Pons (tissue), 1 donor: ENCODE measurements at regions not wholly inside any gene's neighbourhood (a gene's known extent, or its start where the extent isn't known, plus 50 kb on each side); places are given as distances from the start of the nearest gene placed in this dataset.
"Not testable (repeated sequence)": the region's sequence is repeated elsewhere in the genome, so short reads cannot be mapped to it uniquely, and the experiment has no call there.

Source experiments
- DNase-seq: peaks from one replicate; pipeline ENCODE4 v3.0.0-alpha.2; 2016; ENCODE audit warnings: low spot score

DNA sequence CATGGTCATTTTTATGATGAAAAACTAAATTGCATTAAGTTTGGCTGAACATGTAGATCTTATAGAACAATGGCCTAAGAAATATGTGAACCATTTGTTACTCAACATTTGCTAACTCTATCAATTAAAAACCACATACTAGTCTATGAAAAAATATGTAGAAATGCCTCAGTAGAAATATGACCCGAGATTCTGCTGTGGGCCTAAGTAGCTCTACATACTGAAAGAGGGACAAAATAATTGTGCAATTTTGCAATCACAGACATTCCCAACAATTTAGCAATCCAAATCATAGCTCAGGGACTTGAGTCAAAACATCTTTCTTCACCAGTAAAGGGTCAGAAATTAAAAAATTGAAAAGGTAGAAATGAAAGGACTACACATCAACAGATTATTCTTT is 619.0 kb downstream of the FRK start:
- DNase-seq = no peak

DNA sequence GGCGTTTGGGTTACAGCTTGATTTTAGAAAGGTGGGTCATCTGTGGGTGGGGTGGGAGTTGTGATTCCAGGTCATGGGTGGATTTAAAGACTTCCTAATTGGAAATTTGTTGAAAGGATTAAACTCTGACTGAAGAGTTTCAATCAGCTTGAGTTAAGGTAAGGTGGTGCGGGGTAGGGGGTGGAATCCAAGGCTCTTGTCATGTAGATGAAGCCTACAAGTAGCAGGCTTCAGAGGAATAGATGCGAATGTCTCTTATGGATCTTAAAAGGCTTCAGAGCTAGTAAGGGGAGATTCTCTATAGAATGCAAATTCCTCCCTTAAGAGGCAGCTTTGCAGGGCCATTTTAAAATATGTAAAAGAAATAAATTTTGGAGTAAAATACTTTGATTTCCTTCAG is 645.3 kb downstream of the FRK start:
- no peak for DNase-seq

DNA sequence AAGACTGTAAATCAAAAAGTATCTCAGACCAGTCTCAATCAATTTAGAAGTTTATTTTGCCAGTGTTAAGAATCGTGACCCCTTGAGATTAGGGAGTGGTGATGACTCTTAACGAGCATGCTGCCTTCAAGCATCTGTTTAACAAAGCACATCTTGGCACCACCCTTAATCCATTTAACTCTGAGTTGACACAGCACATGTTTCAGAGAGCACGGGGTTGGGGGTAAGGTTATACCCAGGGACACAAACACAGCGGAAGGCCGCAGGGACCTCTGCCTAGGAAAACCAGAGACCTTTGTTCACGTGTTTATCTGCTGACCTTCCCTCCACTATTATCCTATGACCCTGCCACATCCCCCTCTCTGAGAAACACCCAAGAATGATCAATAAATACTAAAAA is 645.8 kb downstream of the FRK start:
- DNase-seq = not testable (repeated sequence)

DNA sequence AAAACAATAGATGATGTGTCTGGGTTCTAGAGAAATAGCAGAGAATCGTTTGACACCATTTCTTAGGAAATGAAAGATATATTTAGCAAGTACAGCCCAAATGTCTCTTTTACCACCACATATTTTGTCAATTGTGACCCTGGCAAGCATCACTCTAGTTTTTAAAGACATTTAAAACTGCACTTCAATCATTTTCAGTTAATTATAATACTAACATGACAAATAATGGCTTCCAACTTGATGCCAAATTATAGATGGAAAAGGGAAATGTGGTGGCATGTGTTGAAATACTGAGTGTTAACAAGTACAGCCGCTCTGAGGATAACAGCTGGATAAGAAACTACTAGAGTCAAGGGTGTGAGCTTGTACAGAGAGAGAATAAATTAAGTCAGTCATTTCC is 648.9 kb downstream of the FRK start:
- DNase-seq = no peak

- DNase-seq = no peak
Observed at GRCh38 chr6:115404446-115404845, 656.2 kb downstream of the FRK start.

DNA sequence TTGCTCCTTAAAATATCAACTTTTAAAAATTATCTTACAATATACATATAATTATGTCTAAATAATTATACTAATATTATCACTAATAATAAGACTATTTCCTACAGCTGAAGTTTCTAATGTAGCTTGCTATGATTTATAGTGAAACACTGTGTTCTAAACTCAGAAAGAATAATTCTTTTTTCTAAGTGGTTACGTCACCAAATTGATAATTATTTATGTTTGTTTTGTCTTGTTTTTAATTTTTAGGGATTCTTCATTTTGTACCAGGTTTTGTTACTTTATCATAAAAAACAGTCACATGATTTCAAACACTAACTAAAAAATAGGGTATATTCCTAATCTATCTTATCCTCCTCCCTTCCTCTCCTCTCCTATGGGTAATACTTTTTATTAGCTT is 662.1 kb downstream of the FRK start:
- DNase-seq = no peak

DNA sequence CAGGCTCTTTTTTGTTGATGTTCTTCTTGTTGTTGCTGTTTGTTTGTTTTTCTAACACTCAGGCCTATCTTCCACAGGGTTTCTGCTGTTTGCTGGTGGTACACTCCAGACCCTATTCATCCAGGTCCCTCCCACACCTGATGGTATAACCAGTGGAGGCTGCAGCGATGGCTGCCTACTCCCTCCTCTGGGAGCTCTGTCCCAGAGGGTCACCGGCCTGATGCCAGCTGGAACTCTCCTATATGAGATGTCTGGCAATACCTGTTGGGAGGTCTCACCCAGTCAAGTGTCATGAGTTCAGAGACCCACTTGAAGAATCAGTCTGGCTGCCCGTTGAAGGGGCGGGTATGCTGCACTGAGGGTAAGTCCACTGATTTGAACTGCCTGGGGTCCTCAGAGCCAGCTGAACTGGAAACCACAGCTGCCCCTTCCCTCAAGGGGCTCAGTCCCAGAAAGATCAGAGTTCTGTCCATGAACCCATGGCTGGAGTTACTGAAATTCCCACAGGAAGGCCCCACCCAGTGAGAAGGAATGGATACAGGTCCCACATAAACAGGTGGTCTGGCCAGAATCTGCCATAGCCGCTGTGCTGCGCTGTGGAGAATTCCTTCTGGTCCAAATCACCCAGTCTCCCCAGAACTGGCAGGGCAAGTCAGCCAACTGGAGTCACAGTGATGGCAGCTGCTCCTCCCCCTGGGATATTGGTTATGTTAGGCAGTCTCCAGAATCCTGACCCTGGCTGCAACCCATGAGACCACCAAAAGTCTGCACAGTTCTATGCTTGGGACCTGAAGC is 664.4 kb downstream of the FRK start:
- no peak for DNase-seq

DNA sequence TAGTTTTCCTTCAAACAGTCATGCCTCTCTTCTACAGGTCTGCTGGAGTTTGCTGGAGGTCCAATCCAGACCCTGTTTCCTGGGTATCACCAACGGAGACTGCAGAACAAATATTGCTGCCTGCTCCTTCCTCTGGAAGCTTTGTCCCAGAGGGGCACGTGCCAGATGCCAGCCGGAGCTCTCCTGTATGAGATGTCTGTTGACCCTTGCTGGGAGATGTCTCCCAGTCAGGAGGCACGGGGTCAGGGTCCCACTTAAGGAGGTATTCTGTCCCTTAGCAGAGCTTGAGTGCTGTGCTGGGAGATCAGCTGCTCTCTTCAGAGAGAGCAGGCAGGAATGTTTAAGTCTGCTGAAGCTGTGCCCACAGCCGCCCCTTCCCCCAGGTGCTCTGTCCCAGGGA is 666.9 kb downstream of the FRK start:
- DNase-seq = no peak

GRCh38 chr6:115370202-115370601 is 690.5 kb downstream of the FRK start:
- no peak for DNase-seq

DNA sequence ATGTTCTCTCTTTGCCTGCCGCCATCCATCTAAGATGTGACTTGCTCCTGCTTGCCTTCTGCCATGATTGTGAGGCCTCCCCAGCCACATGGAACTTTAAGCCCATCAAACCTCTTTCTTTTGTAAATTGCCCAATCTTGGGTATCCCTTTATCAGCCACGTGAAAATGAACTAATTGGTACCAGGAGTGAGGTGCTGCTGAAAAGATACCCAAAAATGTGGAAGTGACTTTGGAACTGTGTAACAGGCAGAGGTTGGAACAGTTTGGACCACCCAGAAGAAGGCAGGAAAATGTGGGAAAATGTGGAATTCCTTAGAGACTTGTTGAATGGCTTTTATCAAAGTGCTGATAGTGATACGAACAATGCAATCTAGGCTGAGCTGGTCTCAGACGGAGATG is 694.9 kb downstream of the FRK start:
- no peak for DNase-seq

- no peak for DNase-seq
Observed at GRCh38 chr6:115363379-115363778, 697.3 kb downstream of the FRK start.

DNA sequence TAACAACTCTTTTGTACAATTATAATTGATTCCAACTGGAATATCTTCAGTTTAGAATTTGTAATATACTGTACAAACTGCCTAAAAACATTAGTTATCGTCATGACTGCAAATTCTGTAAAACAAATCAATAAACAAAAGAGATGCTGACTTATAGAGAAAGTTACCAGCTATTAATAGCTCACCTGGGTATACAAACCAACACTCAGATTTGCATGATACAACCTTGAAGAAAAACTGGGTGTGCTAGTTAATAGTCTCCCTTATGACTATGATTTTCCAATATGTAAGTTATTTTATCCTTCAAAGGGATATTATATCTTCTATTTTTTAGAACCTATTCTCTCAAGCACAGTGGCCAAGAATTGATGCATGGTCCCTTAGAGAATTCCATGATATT is 698.5 kb downstream of the FRK start:
- no peak for DNase-seq

GRCh38 chr6:115360602-115361325 is 699.9 kb downstream of the FRK start:
- DNase-seq = no peak

DNA sequence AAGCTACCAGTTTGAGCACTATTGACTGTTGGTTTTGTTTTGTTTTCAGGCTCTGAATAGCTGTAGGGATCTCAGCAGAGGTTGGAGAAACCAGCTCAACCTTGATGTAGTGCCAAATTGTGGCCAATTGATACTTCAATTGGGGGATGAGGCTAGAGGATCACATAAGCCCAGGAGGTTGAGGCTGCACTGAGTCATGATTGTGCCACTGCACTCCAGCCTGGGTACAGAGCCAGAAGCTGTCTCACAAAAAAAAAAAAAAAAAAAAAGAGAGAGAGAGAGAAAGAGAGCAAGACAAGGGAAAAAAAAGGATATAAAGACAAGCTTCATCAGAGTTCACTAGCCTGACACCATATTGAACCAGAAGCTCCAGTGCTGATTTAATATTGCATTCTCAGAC is 702.1 kb downstream of the FRK start:
- no peak for DNase-seq

GRCh38 chr6:115356371-115356770 is 704.3 kb downstream of the FRK start:
- no peak for DNase-seq

DNA sequence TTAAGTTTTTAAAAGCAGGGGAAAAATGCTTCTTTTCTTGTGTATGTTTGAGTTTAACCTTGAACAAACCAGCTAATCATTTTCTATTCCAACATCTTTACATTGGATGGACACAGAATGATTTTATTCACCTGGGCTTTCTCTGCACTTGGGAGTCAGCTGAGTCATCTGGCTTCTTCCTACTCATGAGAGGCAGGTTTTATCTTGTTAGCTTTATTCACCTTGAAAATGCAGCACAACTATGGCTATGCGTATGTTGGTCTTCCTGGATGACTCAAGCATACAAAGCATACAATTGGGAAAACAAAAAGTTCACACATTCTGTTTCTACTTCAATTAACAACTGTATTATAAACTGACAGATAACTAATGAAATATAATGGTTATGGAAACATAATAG is 737.7 kb downstream of the FRK start:
- DNase-seq = peak; percentile 1

- DNase-seq = no peak
Observed at GRCh38 chr6:115319823-115320222, 740.9 kb downstream of the FRK start.

DNA sequence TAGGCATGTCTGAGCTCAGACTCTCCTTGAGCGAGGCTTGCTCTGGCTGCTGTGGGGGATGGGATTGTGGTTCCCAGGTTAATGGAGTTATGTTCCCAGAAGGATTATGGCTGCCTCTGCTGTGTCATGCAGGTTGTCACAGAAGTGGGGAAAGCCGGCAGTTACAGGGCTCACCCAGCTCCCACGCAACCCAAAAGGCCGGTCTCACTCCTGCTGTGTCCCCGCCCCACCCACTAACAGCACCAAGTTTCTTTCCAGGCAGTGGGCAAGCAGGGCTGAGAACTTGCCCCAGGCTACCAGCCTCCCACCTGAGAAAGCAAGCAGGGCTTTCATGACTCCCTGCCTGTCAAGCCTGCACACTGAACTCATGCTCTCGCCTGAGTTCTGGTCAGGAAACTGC is 750.5 kb downstream of the FRK start:
- DNase-seq = no peak

DNA sequence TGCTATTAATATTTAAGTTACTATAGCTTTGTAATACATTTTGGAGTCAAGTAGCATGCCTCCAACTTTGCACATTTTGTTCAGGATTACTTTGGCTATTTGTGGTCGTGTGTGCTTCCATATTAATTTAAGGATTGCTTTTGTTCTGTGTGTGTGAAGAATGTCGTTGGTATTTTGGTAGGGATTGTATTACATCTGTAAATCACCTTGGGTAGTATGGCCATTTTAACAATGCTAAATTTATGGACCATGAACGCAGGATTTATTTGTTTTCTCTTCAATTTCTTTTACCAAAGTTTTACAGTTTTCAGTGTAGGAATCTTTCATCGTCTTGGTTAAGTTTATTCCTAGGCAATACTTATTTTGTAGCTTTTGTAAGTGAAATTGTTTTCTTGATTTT is 758.0 kb downstream of the FRK start:
- no peak for DNase-seq

DNA sequence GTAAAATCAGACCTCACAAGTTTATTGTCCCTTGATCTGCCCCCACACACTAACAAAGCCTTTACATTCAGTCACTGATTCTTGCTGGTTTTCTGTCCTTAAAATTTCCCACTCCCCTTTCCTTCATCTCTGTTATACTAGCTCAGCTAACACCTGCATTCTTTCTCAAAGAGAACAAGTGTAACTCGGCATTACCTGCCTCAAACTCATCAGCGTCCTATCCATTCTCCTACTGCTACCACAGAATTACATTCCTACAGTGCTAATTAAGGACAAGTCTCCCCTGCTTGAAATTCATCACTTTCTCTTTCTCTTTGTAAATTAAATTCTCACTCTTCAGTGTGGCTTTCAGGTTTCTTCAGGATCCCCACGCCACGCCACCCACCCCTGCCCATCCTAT is 773.2 kb downstream of the FRK start:
- DNase-seq = no peak

DNA sequence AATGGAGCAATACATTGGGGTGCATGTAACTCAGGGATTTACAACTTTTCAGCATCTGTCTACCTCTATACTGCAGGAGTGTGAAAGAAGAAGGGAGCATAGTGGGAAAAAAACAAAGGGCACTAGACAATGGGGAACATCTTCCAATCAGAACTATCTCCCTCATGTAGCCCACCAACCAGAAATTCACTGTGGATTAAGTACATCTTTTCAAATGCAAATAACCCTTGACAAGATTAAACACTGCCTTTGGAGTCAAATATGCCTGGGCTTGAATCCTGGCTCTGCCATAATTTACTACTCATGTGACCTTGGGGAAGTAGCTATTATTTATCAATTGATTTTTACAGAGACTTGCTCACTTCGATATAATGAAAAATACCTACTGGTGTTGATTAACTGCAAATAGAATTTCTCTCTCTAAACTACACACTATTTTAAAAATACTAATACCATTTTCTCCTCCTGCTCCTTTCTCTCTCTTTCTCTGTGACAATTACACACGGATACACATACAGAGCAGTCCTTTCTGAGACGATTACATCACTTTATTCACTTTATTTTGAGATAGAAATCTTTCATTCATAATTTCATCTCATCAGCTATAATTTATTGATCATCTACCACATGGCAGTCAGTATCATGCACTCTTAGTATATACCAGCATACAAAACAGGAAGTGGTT is 783.7 kb downstream of the FRK start:
- no peak for DNase-seq

DNA sequence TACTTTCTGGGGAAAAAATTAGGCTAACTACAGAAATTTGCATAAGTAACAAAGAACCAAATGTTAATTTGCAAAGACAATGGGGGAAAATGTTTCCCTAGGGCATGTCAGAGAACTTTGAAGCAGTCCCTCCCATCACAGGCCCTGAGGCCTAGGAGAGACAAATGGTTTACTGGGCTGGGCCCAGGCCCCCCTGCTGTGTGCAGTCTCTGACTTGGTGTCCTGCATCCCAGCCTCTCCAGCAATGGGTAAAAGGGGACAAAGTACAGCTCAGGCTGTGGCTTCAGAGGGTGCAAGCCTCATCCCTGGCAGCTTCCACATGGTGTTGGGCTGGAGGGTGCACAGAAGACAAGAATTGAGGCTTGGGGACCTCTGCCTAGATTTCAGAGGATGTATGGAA is 788.4 kb downstream of the FRK start:
- no peak for DNase-seq

DNA sequence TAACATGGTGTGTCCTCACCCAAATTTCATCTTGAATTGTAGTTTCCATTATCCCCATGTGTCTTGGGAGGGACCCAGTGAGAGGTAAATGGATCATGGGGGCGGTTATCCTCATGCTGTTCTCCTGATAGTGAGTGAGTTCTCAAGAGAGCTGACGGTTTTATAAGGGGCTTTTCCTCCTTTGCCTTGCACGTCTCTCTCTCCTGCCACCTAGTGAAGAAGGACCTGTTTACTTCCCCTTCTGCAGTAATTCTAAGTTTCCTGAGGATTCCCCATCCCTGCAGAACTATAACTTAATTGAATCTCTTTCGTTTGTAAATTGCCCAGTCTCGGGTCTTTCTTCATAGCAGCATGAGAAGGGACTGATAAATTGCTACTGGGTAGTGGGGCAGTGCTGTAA is 789.3 kb downstream of the FRK start:
- no peak for DNase-seq
